Inflammatory macrophage treated with lipopolysaccharide for 1 hour (primary cell): ENCODE measurements at regions not wholly inside any gene's neighbourhood (a gene's known extent, or its start where the extent isn't known, plus 50 kb on each side); places are given as distances from the start of the nearest gene placed in this dataset.
"Not testable (repeated sequence)": the region's sequence is repeated elsewhere in the genome, so short reads cannot be mapped to it uniquely, and the experiment has no call there.

ENCODE experiments used
- DNase-seq, 2 donors: peaks; one replicate each; pipeline ENCODE4 v3.0.0-alpha.2; 2020 to 2022

DNA sequence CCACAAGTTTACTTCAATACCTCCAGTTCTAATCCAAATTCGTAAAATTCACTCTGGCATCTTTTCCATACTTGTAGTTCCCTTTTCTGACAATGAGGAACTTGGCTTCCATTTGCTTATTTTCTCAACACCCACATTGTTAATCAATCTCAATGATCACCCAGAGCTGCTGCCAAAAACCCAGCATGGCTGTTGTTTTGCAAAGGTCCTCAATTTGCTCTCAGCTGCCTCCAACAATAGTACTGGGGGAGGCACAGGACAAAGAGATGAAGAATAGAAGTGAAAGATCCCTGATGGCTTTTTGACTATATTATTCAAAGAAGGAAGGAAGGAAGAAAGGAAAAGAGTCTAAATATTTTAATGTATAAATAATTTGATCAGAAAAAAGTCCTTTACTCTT, 847.8 kb downstream of the RAPGEF2 start:
- no peak for DNase-seq

GRCh38 chr4:159966746-159967145, 863.9 kb downstream of the RAPGEF2 start:
- DNase-seq, result no peak

DNA sequence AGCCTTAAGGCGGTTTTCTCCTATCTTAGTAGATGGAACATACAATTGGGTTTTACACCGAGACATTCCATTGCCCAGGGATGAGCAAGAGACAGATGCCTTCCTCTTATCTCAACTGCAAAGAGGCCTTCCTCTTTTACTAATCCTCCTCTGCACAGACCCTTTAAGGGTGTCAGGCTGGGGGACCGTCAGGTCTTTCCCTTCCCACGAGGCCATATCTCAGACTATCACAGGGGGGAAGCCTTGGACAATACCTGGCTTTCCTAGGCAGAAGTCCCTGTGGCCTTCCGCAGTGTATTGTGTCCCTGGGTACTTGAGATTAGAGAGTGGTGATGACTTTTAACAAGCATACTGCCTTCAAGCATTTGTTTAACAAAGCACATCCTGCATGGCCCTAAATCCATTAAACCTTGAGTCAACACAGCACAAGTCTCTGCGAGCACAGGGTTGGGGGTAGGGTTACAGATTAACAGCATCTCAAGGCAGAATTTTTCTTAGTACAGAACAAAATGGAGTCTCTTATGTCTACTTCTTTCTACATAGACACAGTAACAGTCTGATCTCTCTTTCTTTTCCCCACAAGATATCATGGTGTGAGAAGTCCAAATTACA, 874.1 kb downstream of the RAPGEF2 start:
- not testable (repeated sequence) for DNase-seq

DNA sequence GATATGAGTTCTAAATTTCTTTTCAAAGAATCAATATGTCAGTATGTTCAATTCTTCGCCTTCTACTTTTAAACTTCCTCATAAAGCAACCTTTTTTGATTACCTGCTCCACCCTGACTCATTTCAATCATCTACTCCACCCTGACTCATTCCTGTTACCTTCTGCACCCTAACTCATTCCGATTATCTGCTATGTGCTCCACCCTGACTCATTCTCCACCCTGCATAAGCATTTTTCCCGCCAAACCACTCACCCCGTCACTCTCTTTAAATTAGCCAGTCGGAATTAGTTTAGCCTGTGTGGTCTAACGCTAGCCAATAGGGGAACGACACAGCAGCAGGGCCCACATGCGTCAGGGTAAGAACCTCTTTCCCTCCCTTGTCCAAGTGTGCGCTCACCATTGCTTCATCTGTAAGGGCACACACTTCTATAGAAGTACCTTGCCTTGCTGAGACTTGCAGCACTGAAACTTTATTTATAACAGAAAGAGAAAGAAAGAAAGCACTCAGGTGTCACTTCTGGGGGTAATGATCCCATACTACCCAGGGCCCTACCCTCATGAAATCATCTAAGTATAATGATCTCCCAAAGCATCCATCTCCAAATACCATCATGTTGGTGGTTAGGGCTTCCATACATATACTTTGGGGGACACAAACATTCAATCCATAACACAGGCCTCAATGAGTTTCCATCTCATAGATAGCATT, 875.2 kb downstream of the RAPGEF2 start:
- no peak for DNase-seq

GRCh38 chr4:159979351-159979750, 876.5 kb downstream of the RAPGEF2 start:
- no peak for DNase-seq

DNA sequence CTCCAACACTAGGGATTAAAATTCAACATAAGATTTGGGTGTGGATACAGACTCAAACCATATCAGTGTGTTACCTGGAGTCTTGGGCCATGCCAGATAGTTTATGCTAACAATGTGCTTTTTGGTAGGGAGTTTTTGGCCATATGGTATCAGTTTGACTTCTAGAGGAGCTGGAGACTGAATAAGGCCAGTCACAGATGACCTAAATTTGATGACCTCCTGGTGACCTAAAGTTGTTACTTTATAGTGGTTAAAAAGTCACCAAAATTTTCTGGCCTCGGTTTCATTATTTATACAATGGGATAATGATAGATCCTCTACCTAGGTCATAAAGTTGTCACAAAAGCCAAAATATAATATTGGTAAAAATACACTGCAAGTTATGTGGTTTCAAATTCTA, 877.1 kb downstream of the RAPGEF2 start:
- DNase-seq, result no peak

- no peak for DNase-seq
These were observed 878.1 kb downstream of the RAPGEF2 start for GRCh38 chr4:159980826-159981468.

DNA sequence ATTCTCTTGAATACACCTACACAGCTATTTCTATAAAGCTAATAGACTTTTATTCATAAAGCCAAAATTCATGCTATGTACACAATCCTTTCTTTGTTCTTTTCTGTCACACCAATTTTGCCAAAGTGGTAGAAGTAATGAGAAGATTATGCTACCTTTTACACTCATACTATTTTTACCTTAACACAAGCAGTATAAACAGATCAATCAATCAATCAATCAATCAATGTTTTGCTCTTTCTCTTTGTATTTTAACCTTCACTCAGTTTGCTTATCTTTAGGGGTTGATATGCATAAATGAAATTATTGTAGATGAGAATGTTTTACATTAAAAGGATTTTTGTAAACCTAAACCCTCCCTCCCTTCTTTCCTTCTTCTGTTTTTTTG, 878.6 kb downstream of the RAPGEF2 start:
- no peak for DNase-seq

GRCh38 chr4:159983082-159983481, 880.2 kb downstream of the RAPGEF2 start:
- DNase-seq, result no peak

DNA sequence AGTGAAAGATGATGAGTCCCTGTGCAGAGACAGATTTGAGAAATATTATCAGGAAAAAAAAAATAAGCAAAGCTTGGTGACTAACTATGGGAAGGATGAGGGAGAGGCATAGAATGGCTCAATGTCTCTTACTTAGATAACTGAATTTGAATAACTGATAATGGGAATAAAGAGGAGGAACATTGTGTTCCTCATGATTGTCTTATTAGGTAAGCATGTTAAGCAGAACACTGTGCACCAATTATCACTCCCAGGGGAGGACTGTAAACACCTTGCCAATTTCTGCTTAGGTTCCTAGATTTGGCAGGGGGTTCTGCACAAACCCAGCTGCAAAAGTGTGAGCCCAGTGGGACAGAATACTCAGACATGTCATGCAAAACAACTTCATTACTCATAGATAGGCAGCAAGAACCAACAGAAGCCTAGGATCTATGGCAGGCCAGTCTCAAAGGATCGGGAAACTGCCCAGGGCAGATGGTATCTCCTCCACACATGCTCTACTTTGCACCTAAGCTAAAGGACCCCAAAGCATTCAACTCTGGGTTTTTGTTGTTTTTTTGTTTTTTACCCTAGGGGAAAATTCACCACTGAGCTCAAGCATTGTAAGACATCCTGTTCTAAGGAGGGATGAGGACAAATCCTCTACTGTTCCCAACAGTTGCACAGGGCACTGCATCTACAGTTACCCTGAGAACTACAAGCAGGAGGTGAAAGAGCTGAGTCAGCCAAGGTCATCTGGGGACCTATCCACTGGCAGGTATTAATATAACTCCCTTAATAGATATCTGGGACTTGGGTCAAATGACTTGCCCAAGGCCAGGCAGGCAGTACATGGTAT, 907.0 kb downstream of the RAPGEF2 start:
- DNase-seq, result no peak

- peak in 1 of 2 donors; percentile 4 for DNase-seq
These were observed 917.1 kb downstream of the RAPGEF2 start for GRCh38 chr4:160019936-160020335.

GRCh38 chr4:160020804-160021203, 917.9 kb downstream of the RAPGEF2 start:
- DNase-seq, result no peak

- DNase-seq, result no peak
These were observed 919.0 kb downstream of the RAPGEF2 start for GRCh38 chr4:160021870-160022269.

DNA sequence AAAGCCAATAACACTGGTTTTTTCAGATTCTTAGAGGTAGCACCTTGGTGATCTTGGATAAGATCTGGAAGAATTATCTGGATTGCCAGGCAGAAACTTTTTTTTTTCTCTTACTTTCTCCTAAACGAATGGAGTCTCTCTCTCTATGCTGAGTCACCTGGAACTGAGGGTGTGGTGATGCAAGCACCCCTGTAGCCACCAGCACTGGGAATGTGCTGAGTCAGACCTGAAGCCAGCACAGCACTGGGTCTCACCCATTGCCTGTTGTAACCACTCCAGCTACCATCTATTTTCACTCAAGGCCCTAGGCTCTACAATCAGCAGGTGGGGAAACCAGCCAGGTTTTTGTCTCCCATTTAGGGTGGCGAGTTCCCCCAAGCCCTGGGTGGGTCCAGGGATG, 923.8 kb downstream of the RAPGEF2 start:
- DNase-seq, result no peak

DNA sequence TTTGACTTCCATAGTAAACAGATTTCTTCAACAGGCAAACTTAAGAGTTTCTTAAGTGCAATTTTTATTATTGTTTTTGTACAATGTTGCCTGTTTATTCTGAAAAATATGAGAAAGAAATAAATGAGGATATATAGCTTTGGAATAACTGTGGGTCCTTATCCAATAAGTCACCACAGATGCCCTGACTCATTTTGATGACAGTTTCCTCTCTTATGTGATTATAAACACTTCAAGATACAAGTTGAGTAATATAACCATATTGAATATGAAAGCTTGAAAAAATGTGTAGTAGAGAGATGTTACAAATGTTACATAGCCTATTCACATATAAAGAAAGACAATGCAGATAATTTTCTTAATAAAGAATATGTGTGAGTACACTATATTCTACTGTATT, 931.6 kb downstream of the RAPGEF2 start:
- no peak for DNase-seq

DNA sequence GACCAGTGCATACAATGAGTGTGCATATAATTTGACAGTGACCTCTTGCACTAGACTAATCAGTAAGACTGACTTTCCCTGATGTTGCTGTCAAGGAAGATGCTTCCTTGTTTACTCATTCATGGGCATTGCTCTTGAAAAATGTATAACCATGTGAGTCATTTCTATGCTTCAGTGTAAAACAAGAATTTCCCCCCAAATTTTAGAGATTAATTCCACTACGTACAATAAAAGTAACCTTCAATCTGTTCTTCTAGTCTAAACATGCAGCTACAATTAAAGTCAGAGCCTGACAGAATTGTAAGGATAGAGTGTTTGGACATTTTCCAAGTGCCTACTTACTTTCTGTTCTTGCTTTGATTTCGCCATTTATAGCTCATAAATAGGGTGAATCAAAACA, 935.7 kb downstream of the RAPGEF2 start:
- DNase-seq, result no peak

GRCh38 chr4:160044693-160045092, 941.8 kb downstream of the RAPGEF2 start:
- no peak for DNase-seq

DNA sequence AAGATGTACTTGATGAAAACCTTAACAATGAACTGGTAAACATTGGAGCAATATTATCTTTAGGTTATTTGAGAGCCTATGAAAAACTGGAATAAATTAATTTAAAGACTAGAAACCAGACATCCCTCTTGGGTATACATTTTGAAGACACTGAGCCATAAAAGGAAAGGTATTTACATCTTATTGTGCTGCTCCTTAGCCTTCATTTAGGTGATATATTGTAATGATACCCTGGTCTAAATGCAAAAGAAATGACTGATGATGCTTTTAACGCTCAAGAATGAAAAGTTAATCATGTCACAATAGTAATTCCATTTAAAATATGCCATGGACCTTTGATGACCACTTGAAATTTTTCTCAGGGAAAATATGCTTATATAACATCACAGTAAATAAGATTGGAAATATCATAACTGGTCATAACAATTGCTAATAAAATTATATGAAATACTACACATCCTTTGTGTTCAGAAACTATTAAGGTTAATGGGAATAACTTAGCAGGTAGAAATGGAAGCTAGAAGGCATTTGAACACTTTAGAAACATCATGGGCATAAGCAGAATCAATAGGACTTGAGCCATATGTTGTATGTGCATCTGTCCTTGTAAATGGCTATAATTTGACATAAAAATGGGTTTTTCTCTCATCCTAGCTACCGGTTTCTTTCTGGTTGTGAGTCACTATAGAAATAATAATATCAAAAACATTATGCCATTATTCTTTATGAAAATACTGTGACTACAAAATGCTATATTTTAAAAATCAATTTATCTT, 979.7 kb downstream of the RAPGEF2 start:
- DNase-seq, result no peak

DNA sequence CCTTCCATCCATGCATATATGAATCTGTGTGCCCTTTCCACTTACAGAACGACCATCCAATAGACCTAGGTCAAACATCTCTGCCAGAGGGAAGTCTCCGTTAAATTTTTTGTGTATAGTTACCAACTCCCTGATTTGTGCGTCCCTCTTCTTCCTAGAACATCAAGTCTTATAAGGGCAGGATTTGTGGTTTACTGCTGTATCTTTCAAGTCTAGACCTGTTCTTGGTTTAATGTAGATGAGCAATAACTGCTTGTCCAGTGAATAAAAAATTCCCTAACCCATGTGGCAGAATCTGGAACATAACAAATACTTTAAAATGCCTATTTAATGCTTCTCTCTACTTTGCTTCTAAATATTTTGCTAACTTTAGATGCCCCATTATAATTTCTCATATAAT, 988.8 kb downstream of the RAPGEF2 start:
- no peak for DNase-seq

GRCh38 chr4:160100316-160100715, 997.4 kb downstream of the RAPGEF2 start:
- no peak for DNase-seq

DNA sequence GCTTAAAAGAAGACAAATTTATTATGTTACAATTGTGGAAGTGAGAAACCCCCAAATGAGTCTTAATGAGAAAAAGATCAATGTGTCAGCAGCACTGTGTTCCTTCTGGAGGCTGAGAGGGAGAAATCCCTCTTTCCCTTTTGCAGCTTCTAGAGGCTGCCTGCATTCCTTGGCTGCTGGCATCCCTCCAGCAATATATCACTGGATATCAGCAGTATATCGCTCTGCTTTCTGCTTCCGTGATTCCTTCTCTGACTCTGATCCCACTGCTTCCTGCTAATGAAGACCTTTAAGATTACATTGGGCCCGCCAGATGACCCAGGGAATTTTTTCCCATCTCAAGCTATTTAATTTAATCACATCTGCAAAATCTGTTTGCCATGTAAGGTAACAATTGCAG, 1008.0 kb downstream of the RAPGEF2 start:
- DNase-seq, result no peak

DNA sequence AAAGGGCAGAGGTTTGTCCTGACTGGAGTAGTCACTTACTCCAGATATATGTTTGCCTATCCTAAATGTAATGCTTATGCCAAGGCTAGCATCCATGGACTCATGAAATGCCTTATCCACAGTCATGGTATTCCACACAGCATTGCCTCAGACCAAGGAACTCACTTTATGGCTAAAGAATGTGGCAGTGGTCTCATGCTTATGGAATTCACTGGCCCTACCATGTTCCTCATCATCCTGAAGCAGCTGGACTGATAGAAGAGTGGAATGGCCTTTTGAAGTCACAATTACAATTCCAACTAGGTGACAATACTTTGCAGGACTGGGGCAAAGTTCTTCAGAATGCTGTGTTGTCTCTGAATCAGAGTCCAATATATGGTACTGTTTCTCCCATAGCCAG, 1014.8 kb downstream of the RAPGEF2 start:
- DNase-seq, result no peak
